DND-41 (cell line): ENCODE measurements at regions not wholly inside any gene's neighbourhood (a gene's known extent, or its start where the extent isn't known, plus 50 kb on each side); places are given as distances from the start of the nearest gene placed in this dataset.

Experiments used
- ATAC-seq: fragments of 200-7000 bp; cut with Tn5 transposase; 3 replicates; pipeline ENCODE4 v1.9.1; 2021; ENCODE audit warnings: low read depth; ENCODE audit not compliant: insufficient read depth
- DNase-seq: peaks from one replicate; pipeline ENCODE4 v3.0.0-alpha.2; 2020
- H2AFZ ChIP-seq: 2 replicates; pipeline ENCODE4 v1.6.0; 2012; ENCODE audit warnings: low read depth, low read length
- H3K27ac ChIP-seq: 2 replicates; pipeline ENCODE4 v1.5.1; 2012; ENCODE audit warnings: low read length, inconsistent platforms
- H3K27me3 ChIP-seq: fragments of 200-600 bp; sonication (generic); 2 replicates; pipeline ENCODE4 v1.6.0; 2012; ENCODE audit warnings: low read length, mild to moderate bottlenecking, inconsistent platforms; ENCODE audit not compliant: insufficient read depth, poor library complexity
- H3K36me3 ChIP-seq: 2 replicates; pipeline ENCODE4 v1.5.1; 2012; ENCODE audit warnings: low read length, inconsistent platforms; ENCODE audit not compliant: insufficient read depth
- H3K4me1 ChIP-seq: 2 replicates; pipeline ENCODE4 v1.5.1; 2012; ENCODE audit warnings: mild to moderate bottlenecking, low read length; ENCODE audit not compliant: insufficient read depth
- H3K4me2 ChIP-seq: 2 replicates; pipeline ENCODE4 v1.6.0; 2012; ENCODE audit warnings: mild to moderate bottlenecking, moderate library complexity, low read length, inconsistent platforms; ENCODE audit not compliant: insufficient read depth
- H3K4me3 ChIP-seq, 2 experiments: fragments of 200-600 bp in 1 of 2; shearing (Covaris generic) in 1 of 2; 2 replicates each; pipeline ENCODE4 v1.5.1; 2012 to 2016; ENCODE audit warnings: inconsistent platforms in 2 of 2, low read length in 2 of 2, mild to moderate bottlenecking in 2 of 2, low read depth in 1 of 2, moderate library complexity in 1 of 2
- H3K79me2 ChIP-seq: 2 replicates; pipeline ENCODE4 v1.6.0; 2012; ENCODE audit warnings: low read length, inconsistent platforms; ENCODE audit not compliant: insufficient read depth
- H3K9ac ChIP-seq: 2 replicates; pipeline ENCODE4 v1.6.0; 2012; ENCODE audit warnings: low read depth, mild to moderate bottlenecking, inconsistent platforms, low read length, moderate library complexity
- H3K9me3 ChIP-seq: 2 replicates; pipeline ENCODE4 v1.5.1; 2012; ENCODE audit warnings: low read length, moderate library complexity, mild to moderate bottlenecking, inconsistent platforms; ENCODE audit not compliant: insufficient read depth, severe bottlenecking
- H4K20me1 ChIP-seq: 2 replicates; pipeline ENCODE4 v1.6.0; 2012; ENCODE audit warnings: low read length; ENCODE audit not compliant: insufficient read depth
- EZH2 ChIP-seq: IDR thresholded peaks from 3 replicates; pipeline ENCODE4 v1.6.1; 2012; ENCODE audit warnings: borderline replicate concordance, low read depth, mild to moderate bottlenecking, moderate library complexity, low read length, inconsistent platforms; ENCODE audit not compliant: severe bottlenecking
- TF ChIP-seq, protein P1 (sequence below): IDR thresholded peaks from 2 replicates; pipeline ENCODE4 v1.5.1; 2012; ENCODE audit warnings: borderline replicate concordance, low read length, moderate library complexity, mild to moderate bottlenecking; ENCODE audit not compliant: poor library complexity, severe bottlenecking; ENCODE audit errors: extremely low read depth

GRCh38 chr22:44583061-44583760, 85.2 kb upstream of the RTL6 start:
- ATAC-seq = no peak
- Histone ChIP-seq H2AFZ (no peak overlapping the region), H3K9me3 (no peaks in the 10 kb centered on the region), H3K4me1 (no peaks in the 10 kb centered on the region), H3K27ac (no peak overlapping the region), H4K20me1 (0 out of 2 replicates have a peak, but pooled peaks cover 4% of the 10 kb centered on the region), H3K4me3 (no peak overlapping the region), H3K27me3 (peaks cover 17% of the 10 kb centered on the region), H3K9ac (no peak overlapping the region), H3K36me3 (no peaks in the 10 kb centered on the region), H3K79me2 (no peaks in the 10 kb centered on the region), H3K4me2 (no peak overlapping the region)
- TF ChIP-seq, protein P1, sequence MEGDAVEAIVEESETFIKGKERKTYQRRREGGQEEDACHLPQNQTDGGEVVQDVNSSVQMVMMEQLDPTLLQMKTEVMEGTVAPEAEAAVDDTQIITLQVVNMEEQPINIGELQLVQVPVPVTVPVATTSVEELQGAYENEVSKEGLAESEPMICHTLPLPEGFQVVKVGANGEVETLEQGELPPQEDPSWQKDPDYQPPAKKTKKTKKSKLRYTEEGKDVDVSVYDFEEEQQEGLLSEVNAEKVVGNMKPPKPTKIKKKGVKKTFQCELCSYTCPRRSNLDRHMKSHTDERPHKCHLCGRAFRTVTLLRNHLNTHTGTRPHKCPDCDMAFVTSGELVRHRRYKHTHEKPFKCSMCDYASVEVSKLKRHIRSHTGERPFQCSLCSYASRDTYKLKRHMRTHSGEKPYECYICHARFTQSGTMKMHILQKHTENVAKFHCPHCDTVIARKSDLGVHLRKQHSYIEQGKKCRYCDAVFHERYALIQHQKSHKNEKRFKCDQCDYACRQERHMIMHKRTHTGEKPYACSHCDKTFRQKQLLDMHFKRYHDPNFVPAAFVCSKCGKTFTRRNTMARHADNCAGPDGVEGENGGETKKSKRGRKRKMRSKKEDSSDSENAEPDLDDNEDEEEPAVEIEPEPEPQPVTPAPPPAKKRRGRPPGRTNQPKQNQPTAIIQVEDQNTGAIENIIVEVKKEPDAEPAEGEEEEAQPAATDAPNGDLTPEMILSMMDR = no peak
- no peak for TF ChIP-seq EZH2
- no peak for DNase-seq

DNA sequence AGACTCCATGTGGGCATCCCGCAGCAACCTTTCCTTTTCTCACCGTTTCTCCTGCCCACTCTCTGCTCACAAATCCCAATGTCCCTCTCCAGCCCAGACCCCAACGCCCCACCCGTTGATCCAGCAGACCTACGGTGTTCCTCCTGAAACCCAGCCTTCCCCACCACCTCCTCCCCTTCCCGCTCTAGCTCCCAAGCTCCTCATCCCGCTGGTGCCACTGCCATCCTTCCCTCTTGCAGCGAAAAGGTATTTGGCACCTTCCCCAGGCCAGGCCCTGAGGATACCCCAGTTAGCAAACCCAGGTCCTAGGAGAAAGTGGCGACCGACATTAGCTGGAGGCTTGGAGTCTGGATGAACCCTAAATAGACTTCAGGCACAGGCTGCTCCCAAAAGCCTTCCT, 84.0 kb upstream of the RTL6 start:
- ATAC-seq (no peak), DNase-seq (no peak)
- Histone ChIP-seq H3K27me3 (peaks cover 11% of the 10 kb centered on the region), H3K9ac (no peak overlapping the region), H2AFZ (no peak overlapping the region), H3K36me3 (no peaks in the 10 kb centered on the region), H3K4me3 (no peak overlapping the region), H3K4me2 (no peak overlapping the region), H3K4me1 (no peaks in the 10 kb centered on the region), H4K20me1 (0 out of 2 replicates have a peak, but pooled peaks cover 2% of the 10 kb centered on the region), H3K9me3 (no peaks in the 10 kb centered on the region), H3K27ac (no peak overlapping the region), H3K79me2 (no peaks in the 10 kb centered on the region)
- no peak for TF ChIP-seq EZH2
- TF ChIP-seq, protein P1 = no peak

DNA sequence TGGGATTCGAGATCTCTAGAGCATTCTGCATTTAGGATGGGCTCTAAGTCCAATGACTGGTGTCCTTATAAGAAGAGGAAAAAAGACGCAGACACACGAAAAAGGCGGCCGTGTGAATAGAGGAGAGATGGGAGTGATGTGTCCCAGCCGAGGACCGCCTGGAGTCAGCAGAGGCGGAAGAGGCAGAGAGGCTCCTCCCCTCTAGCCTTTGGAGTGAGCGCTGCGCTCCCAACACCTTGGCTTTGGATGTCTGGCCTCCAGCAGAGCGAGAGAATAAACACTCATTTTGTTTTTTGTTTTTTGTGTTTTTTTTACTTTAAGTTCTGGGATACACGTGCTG, 83.0 kb upstream of the RTL6 start:
- Histone ChIP-seq H3K27me3 (peaks cover 2% of the 10 kb centered on the region), H3K79me2 (no peaks in the 10 kb centered on the region), H4K20me1 (no peaks in the 10 kb centered on the region), H3K4me3 (no peak overlapping the region), H3K36me3 (no peaks in the 10 kb centered on the region), H2AFZ (no peak overlapping the region), H3K9ac (no peak overlapping the region), H3K27ac (no peak overlapping the region), H3K4me1 (no peaks in the 10 kb centered on the region), H3K9me3 (no peaks in the 10 kb centered on the region), H3K4me2 (no peak overlapping the region)
- ATAC-seq = no peak
- no peak for TF ChIP-seq EZH2
- TF ChIP-seq, protein P1 = no peak
- DNase-seq = no peak
